Nephron progenitor cell (in vitro differentiated cells): ENCODE measurements at regions not wholly inside any gene's neighbourhood (a gene's known extent, or its start where the extent isn't known, plus 50 kb on each side); places are given as distances from the start of the nearest gene placed in this dataset.
"Not testable (repeated sequence)": the region's sequence is repeated elsewhere in the genome, so short reads cannot be mapped to it uniquely, and the experiment has no call there.

Source experiments
- DNase-seq: peaks from one replicate; pipeline ENCODE4 v3.0.0; 2021
- H3K27ac Mint-ChIP-seq: 2 replicates; pipeline ENCODE4 v1.8.0; 2021; ENCODE audit warnings: mild to moderate bottlenecking, moderate library complexity, mixed read lengths
- H3K27me3 Mint-ChIP-seq: 2 replicates; pipeline ENCODE4 v1.8.0; 2021; ENCODE audit warnings: mild to moderate bottlenecking, low read depth, mixed read lengths; ENCODE audit not compliant: poor library complexity
- H3K36me3 Mint-ChIP-seq: 2 replicates; pipeline ENCODE4 v1.8.0; 2021; ENCODE audit warnings: low read depth, mixed read lengths
- H3K4me1 Mint-ChIP-seq: 2 replicates; pipeline ENCODE4 v1.8.0; 2021; ENCODE audit warnings: mixed read lengths
- H3K4me3 Mint-ChIP-seq: 2 replicates; pipeline ENCODE4 v1.8.0; 2021; ENCODE audit warnings: mild to moderate bottlenecking, moderate library complexity, mixed read lengths
- H3K9me3 Mint-ChIP-seq: 2 replicates; pipeline ENCODE4 v1.8.0; 2021; ENCODE audit warnings: mild to moderate bottlenecking, moderate library complexity, mixed read lengths
- CTCF ChIP-seq: fragments of 200-600 bp; sonication (generic); IDR thresholded peaks from 2 replicates; pipeline ENCODE4 v1.5.0; 2021; ENCODE audit warnings: antibody characterized with exemption

DNA sequence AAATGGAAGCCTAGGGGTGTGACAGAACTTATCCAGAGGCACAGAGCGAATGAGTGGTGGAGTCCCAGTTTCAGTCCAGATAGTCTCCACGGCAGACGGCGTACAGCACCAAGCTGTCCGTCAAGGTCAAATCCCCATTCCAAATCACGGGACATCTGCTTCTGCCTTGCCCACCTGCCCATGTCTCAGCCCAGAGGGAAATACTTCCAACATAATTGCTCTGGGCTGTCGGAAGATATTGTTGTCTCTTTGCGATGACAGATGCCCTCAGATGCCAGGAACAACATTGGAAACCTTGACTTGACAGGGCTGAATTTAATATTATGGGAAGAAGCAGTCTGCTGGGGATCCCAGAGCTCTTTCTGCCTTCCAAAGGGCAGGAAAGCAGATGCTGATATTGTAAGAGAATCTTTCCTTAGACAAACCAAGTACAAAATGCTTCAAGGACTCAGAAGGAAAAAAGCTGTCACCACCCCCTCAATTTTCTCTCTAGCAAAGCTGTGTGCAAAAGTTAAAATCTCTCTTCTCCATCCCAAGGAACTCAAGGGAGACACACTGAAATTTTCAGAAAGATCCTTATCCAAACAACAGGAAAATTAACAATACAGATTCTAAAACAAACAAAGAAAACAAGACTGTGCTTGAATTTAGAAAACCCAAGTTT, 364.0 kb downstream of the LRATD1 start:
- H3K36me3 Mint-ChIP-seq = no peaks in the 10 kb centered on the region
- H3K9me3 Mint-ChIP-seq = peaks cover under 1% of the 10 kb centered on the region
- H3K27me3 Mint-ChIP-seq = peaks cover 13% of the 10 kb centered on the region
- H3K27ac Mint-ChIP-seq = no peak overlapping the region
- H3K4me1 Mint-ChIP-seq = peaks cover 8% of the 10 kb centered on the region
- DNase-seq = no peak
- H3K4me3 Mint-ChIP-seq = no peak overlapping the region
- no peak for TF ChIP-seq CTCF

GRCh38 chr2:14998546-14998945, 366.0 kb downstream of the LRATD1 start:
- Mint-ChIP-seq H3K27ac (no peak overlapping the region), H3K4me1 (peaks cover 13% of the 10 kb centered on the region), H3K36me3 (peaks cover 7% of the 10 kb centered on the region), H3K27me3 (peaks cover 8% of the 10 kb centered on the region), H3K9me3 (peaks cover 14% of the 10 kb centered on the region), H3K4me3 (no peak overlapping the region)
- no peak for DNase-seq
- TF ChIP-seq CTCF = no peak

DNA sequence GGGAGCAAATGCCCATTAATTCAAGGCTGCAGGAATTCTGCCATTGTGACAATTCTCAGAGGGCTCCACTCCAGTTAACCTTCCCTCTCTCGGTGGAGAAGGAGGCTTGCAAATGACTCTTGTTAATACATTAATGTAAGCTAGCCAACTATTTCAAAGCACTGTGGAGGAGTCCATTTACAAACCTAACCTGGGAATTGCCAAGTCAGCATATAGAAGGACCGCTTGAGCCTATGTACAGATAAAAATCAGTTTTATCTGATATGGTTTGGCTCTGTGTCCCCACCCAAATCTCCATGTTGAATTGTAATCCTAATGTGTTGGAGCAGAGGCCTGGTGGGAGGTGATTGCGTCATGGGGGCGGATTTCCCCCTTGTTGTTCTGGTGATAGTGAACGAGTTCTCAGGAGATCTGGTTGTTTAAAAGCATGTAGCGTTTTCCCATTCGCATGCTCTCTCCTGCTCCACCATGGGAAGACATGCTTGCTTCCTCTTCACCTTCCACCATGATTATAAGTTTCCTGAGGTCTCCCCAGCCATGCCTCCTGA, 366.7 kb downstream of the LRATD1 start:
- no peak overlapping the region for H3K27ac Mint-ChIP-seq
- no peak for TF ChIP-seq CTCF
- H3K36me3 Mint-ChIP-seq = peaks cover 11% of the 10 kb centered on the region

DNA sequence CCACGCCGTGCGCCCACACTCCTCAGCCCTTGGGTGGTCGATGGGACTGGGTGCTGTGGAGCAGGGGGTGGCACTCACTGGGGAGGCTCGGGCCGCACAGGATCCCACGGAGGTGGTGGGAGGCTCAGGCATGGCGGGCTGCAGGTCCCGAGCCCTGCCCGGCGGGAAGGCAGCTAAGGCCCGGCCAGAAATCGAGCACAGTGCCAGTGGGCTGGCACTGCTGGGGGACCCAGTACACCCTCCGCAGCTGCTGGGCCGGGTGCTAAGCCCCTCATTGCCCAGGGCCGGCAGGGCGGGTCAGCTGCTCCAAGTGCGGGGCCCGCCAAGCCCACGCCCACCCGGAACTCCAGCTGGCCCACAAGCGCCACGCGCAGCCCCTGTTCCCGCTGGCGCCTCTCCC, 370.0 kb downstream of the LRATD1 start:
- DNase-seq, H3K4me3 Mint-ChIP-seq, H3K4me1 Mint-ChIP-seq, H3K27ac Mint-ChIP-seq, H3K27me3 Mint-ChIP-seq: not testable (repeated sequence)
- H3K36me3 Mint-ChIP-seq = peaks cover 11% of the 10 kb centered on the region
- H3K9me3 Mint-ChIP-seq = peaks cover 18% of the 10 kb centered on the region

More for the DNA sequence above, 366.7 kb downstream of the LRATD1 start:
- DNase-seq = no peak
- peaks cover 13% of the 10 kb centered on the region for H3K4me1 Mint-ChIP-seq
- H3K27me3 Mint-ChIP-seq = peaks cover 8% of the 10 kb centered on the region
- peaks cover 18% of the 10 kb centered on the region for H3K9me3 Mint-ChIP-seq
- no peak overlapping the region for H3K4me3 Mint-ChIP-seq

DNA sequence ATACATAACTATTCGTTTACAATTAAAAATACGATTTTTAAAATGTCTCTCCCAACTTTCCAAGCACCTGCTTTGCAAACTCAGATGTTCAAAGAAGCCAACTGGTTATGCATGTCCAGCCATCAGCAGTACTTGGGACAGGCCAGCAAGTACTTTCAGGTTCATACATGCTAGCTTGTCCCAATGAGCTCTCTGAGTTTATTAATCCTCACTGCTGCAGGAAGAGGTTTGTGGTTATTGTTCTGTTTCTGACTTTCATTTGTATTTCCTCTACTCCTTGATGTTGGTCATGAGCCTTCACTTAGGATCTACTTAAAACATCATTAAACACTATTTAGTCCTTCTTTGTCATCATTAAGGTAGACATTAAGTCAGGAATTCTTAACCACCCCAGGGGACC, 374.1 kb downstream of the LRATD1 start:
- Mint-ChIP-seq H3K4me1 (peaks cover 4% of the 10 kb centered on the region), H3K36me3 (peaks cover 14% of the 10 kb centered on the region), H3K9me3 (peaks cover 28% of the 10 kb centered on the region), H3K27me3 (peaks cover 3% of the 10 kb centered on the region), H3K27ac (no peak overlapping the region), H3K4me3 (no peak overlapping the region)
- DNase-seq = no peak
- no peak for TF ChIP-seq CTCF

GRCh38 chr2:15009681-15010080, 377.2 kb downstream of the LRATD1 start:
- H3K27me3 Mint-ChIP-seq = peaks cover 6% of the 10 kb centered on the region
- H3K4me3 Mint-ChIP-seq = no peak overlapping the region
- H3K36me3 Mint-ChIP-seq = peaks cover 11% of the 10 kb centered on the region
- TF ChIP-seq CTCF = no peak
- no peak overlapping the region for H3K27ac Mint-ChIP-seq
- no peaks in the 10 kb centered on the region for H3K4me1 Mint-ChIP-seq
- no peak for DNase-seq
- peaks cover 36% of the 10 kb centered on the region for H3K9me3 Mint-ChIP-seq
